ENCODE measurements at regions not wholly inside any gene's neighbourhood (a gene's known extent, or its start where the extent isn't known, plus 50 kb on each side); places are given as distances from the start of the nearest gene placed in this dataset.

DNA sequence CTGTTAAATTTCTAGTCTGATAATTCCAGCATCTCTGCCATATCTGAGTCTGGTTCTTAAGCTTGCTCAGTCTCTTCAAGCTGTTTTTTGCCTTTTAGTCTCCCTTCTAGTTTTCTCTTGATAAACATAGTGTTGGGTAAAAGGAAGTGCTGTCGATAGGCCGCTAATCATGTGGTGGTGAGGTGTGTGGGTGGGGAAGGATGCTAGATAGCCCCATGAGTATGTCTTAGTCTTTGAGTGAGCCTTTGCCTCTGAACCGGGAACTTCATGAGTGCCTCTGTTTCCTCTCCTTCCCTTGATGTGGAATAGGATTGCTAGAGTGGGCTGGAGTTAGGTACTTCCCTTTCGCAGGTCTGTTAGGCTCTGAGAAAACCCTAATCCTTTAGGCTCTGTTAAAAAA is 441.8 kb downstream of the INHBA start:
- no peaks in the 10 kb centered on the region for H3K27me3 Mint-ChIP-seq
- H3K4me3 Mint-ChIP-seq, result no peak overlapping the region
- CTCF ChIA-PET, result no interaction called here
- peaks cover 2% of the 10 kb centered on the region for H3K9me3 Mint-ChIP-seq (ENCODE audit: low read depth)
- DNase-seq, result no peak
- H3K27ac Mint-ChIP-seq, result no peak overlapping the region
- H3K4me1 Mint-ChIP-seq, result peaks cover 4% of the 10 kb centered on the region
- ATAC-seq, result no peak
- H3K36me3 Mint-ChIP-seq, result no peaks in the 10 kb centered on the region

- Mint-ChIP-seq H3K4me1 (peaks cover 4% of the 10 kb centered on the region), H3K36me3 (no peaks in the 10 kb centered on the region), H3K27me3 (no peaks in the 10 kb centered on the region), H3K4me3 (no peak overlapping the region), H3K27ac (no peak overlapping the region), H3K9me3 (ENCODE audit: low read depth) (no peaks in the 10 kb centered on the region)
- DNase-seq (no peak), ATAC-seq (no peak)
- CTCF ChIA-PET, result no interaction called here
Observed at GRCh38 chr7:41257660-41258059, 445.2 kb downstream of the INHBA start.

- no peaks in the 10 kb centered on the region for H3K27me3 Mint-ChIP-seq
- H3K9me3 Mint-ChIP-seq (ENCODE audit: low read depth), result no peaks in the 10 kb centered on the region
- DNase-seq (no peak), ATAC-seq (no peak)
- no peak overlapping the region for H3K27ac Mint-ChIP-seq
- no peak overlapping the region for H3K4me3 Mint-ChIP-seq
- CTCF ChIA-PET, result no interaction called here
- no peaks in the 10 kb centered on the region for H3K36me3 Mint-ChIP-seq
- peaks cover 4% of the 10 kb centered on the region for H3K4me1 Mint-ChIP-seq
Observed at GRCh38 chr7:41256186-41256945, 446.5 kb downstream of the INHBA start.

DNA sequence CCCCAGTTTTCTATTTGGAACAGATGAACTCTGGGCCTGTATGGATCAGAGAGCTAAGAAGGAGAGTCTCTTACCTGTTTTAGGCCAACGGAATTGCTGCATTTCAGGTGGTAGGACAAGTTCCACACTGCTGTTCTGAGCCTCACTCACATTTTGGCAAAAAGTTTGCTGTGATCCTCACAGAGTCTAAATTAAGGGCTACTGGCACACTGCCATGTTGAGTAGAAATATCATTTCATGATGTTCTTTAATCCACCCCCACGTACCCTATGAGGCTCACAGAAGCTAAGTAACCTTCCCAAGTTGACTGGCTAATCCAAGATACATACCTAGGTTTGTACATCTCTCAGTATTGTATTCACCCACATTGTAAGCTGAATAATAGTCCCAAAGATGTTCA is 447.2 kb downstream of the INHBA start:
- DNase-seq (no peak), ATAC-seq (no peak)
- CTCF ChIA-PET, result no interaction called here
- Mint-ChIP-seq H3K9me3 (ENCODE audit: low read depth) (peaks cover under 1% of the 10 kb centered on the region), H3K4me1 (peaks cover 4% of the 10 kb centered on the region), H3K4me3 (no peak overlapping the region), H3K36me3 (no peaks in the 10 kb centered on the region), H3K27ac (no peak overlapping the region), H3K27me3 (no peaks in the 10 kb centered on the region)

GRCh38 chr7:41255113-41255512 is 447.8 kb downstream of the INHBA start:
- no peaks in the 10 kb centered on the region for H3K36me3 Mint-ChIP-seq
- no peak for ATAC-seq
- H3K4me3 Mint-ChIP-seq, result no peak overlapping the region
- H3K4me1 Mint-ChIP-seq, result peaks cover 4% of the 10 kb centered on the region
- peaks cover 3% of the 10 kb centered on the region for H3K9me3 Mint-ChIP-seq (ENCODE audit: low read depth)
- H3K27me3 Mint-ChIP-seq, result no peaks in the 10 kb centered on the region
- no peak for DNase-seq
- H3K27ac Mint-ChIP-seq, result no peak overlapping the region
- CTCF ChIA-PET, result no interaction called here

DNA sequence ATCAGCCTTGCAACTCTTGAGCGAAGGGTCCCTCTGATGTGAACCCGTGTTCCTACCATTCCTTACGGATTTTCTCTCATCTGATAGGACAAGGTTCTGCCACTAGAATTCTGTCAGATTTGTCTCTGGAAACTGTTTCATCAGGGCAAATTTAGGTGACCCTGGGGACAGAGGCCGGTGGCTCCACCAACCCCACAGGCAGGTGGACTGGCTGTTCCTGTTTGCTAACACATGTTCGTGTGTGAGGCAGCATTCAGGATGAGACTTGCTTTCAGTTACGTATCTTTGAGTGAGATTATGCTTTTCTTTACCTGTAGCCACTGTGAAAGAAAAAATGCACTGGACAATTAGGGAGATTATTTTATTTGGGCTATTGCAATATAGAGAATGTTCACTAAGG is 449.9 kb downstream of the INHBA start:
- peaks cover 4% of the 10 kb centered on the region for H3K4me1 Mint-ChIP-seq
- no peak for ATAC-seq
- no peak overlapping the region for H3K27ac Mint-ChIP-seq
- peaks cover 6% of the 10 kb centered on the region for H3K9me3 Mint-ChIP-seq (ENCODE audit: low read depth)
- no peak for DNase-seq
- CTCF ChIA-PET, result no interaction called here
- H3K4me3 Mint-ChIP-seq, result no peak overlapping the region
- no peaks in the 10 kb centered on the region for H3K27me3 Mint-ChIP-seq
- no peaks in the 10 kb centered on the region for H3K36me3 Mint-ChIP-seq

DNA sequence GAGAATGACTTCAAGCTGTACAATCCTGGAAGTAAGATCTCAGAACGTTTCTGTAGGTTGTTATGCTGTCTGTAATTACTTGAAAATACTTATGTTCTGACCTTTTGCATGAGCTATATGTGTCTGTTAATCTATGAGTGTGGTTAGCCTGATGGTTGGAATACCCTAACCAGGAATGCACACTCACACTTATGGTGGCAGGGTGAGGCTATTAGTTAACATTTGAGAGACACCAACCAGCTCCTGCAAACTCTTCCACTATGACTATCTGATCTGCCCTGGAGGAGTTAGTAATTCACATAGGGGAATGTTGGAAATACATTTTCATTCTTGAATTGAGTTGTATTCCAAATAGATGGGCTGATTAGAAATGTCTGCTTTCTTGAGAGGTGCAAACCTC is 450.3 kb downstream of the INHBA start:
- H3K4me3 Mint-ChIP-seq, result no peak overlapping the region
- peaks cover under 1% of the 10 kb centered on the region for H3K4me1 Mint-ChIP-seq
- no peak for DNase-seq
- H3K27ac Mint-ChIP-seq, result no peak overlapping the region
- H3K27me3 Mint-ChIP-seq, result no peaks in the 10 kb centered on the region
- CTCF ChIA-PET, result no interaction called here
- ATAC-seq, result no peak
- peaks cover 6% of the 10 kb centered on the region for H3K9me3 Mint-ChIP-seq (ENCODE audit: low read depth)
- H3K36me3 Mint-ChIP-seq, result no peaks in the 10 kb centered on the region

GRCh38 chr7:41247143-41247865 is 455.6 kb downstream of the INHBA start:
- H3K9me3 Mint-ChIP-seq (ENCODE audit: low read depth), result peaks cover 8% of the 10 kb centered on the region
- H3K4me3 Mint-ChIP-seq, result no peak overlapping the region
- DNase-seq (no peak), ATAC-seq (no peak)
- H3K27ac Mint-ChIP-seq, result no peak overlapping the region
- no peaks in the 10 kb centered on the region for H3K4me1 Mint-ChIP-seq
- CTCF ChIA-PET, result no interaction called here
- no peaks in the 10 kb centered on the region for H3K36me3 Mint-ChIP-seq
- H3K27me3 Mint-ChIP-seq, result no peaks in the 10 kb centered on the region

DNA sequence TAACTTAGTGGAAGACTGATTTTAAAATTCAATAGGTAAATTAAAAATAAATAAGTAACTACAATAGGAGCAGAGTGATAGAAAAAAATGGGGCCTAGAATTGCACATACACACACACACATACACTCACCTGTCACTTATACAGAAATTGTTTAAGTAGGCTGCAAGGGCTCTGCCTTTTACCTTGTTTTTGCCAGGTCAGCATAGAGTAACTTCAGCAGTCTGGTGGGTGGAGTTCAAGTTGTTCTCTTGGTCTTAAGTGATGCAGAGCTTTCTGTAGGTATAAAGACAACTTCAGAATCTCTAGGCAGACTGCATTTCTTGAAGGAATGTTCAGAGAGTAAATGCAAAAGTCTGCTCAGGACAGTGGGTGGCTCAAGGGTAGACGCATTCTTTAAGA is 457.0 kb downstream of the INHBA start:
- H3K27ac Mint-ChIP-seq, result no peak overlapping the region
- H3K4me1 Mint-ChIP-seq, result no peaks in the 10 kb centered on the region
- H3K27me3 Mint-ChIP-seq, result no peaks in the 10 kb centered on the region
- no peak overlapping the region for H3K4me3 Mint-ChIP-seq
- CTCF ChIA-PET, result no interaction called here
- H3K36me3 Mint-ChIP-seq, result no peaks in the 10 kb centered on the region
- DNase-seq (no peak), ATAC-seq (no peak)
- H3K9me3 Mint-ChIP-seq (ENCODE audit: low read depth), result peaks cover 11% of the 10 kb centered on the region

- Mint-ChIP-seq H3K4me3 (no peak overlapping the region), H3K36me3 (no peaks in the 10 kb centered on the region), H3K4me1 (no peaks in the 10 kb centered on the region), H3K27me3 (no peaks in the 10 kb centered on the region), H3K27ac (no peak overlapping the region), H3K9me3 (ENCODE audit: low read depth) (peaks cover 8% of the 10 kb centered on the region)
- CTCF ChIA-PET, result no interaction called here
- ATAC-seq, result no peak
- no peak for DNase-seq
Observed at GRCh38 chr7:41244246-41244645, 458.6 kb downstream of the INHBA start.

DNA sequence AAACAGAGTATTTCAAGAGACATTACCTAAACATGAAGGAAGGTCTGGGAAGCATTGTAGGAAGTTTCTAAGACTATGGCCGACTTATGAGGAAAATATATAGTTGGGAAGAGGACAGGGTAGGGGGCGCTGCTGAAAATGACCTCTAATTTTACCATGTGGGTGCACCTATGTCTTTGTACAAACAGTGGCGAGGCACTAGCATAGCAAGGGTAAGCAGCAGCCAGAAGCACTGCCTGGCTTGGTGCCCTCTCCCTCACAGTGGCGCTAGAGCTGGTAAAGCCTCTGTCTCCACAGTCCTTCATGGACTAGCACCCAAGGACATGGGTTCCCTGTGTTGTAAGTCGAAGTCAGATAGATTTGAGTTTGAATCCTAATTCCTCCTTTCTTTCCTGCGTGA is 461.2 kb downstream of the INHBA start:
- ATAC-seq (no peak), DNase-seq (no peak)
- Mint-ChIP-seq H3K27ac (no peak overlapping the region), H3K27me3 (no peaks in the 10 kb centered on the region), H3K36me3 (no peaks in the 10 kb centered on the region), H3K4me1 (no peaks in the 10 kb centered on the region), H3K9me3 (ENCODE audit: low read depth) (peaks cover 11% of the 10 kb centered on the region), H3K4me3 (no peak overlapping the region)
- CTCF ChIA-PET, result no interaction called here

GRCh38 chr7:41239596-41239995 is 463.3 kb downstream of the INHBA start:
- CTCF ChIA-PET, result no interaction called here
- H3K4me1 Mint-ChIP-seq, result no peaks in the 10 kb centered on the region
- no peaks in the 10 kb centered on the region for H3K36me3 Mint-ChIP-seq
- no peak overlapping the region for H3K27ac Mint-ChIP-seq
- no peak for DNase-seq
- no peak overlapping the region for H3K4me3 Mint-ChIP-seq
- H3K9me3 Mint-ChIP-seq (ENCODE audit: low read depth), result peaks cover 11% of the 10 kb centered on the region
- no peak for ATAC-seq
- H3K27me3 Mint-ChIP-seq, result no peaks in the 10 kb centered on the region

DNA sequence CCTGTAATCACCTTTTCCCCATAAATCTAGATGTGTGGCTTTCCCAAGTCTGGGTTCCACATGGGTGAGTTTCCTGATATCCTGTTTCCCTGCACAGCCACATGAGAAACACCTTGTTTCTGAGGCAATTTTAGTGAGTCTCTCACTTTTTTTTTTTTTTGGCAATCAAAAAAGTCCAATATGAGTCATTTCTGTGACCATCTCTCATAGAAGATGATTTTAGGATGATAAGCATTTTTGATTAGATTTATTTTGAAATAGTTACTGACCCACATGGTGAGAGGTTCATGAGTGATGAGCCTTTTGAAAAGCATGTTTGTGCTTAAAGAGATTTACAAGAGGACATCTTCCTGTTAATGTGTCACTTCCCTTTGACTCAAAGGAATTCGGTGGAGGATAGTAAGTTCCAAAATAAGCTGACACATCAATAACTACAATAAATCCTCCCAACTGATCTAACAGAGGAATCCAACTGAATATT is 464.0 kb downstream of the INHBA start:
- Mint-ChIP-seq H3K4me1 (no peaks in the 10 kb centered on the region), H3K4me3 (no peak overlapping the region), H3K36me3 (no peaks in the 10 kb centered on the region), H3K27ac (no peak overlapping the region), H3K27me3 (no peaks in the 10 kb centered on the region), H3K9me3 (ENCODE audit: low read depth) (peaks cover 9% of the 10 kb centered on the region)
- no peak for ATAC-seq
- CTCF ChIA-PET, result no interaction called here
- DNase-seq, result no peak

DNA sequence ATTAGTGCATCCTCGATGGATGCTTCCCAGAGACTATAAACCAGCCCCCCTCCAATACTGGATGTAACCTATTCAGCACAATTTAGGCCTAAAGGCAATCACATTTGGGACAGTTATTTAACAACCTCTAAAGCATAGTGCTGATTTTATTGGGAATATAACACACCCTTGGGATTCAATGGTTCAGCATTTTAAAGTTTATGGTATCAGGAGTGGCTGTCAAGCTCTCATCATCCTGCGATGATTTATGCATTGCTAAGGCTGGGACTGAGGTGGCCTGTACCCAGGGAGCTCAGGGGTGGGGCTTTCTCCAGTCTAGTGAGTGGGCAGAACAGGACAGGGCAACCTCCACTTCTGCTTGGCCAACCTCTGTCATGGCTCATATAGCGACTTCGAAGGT is 464.9 kb downstream of the INHBA start:
- DNase-seq, result no peak
- no peak overlapping the region for H3K27ac Mint-ChIP-seq
- no peaks in the 10 kb centered on the region for H3K27me3 Mint-ChIP-seq
- H3K4me3 Mint-ChIP-seq, result no peak overlapping the region
- H3K4me1 Mint-ChIP-seq, result no peaks in the 10 kb centered on the region
- no peak for ATAC-seq
- H3K36me3 Mint-ChIP-seq, result no peaks in the 10 kb centered on the region
- CTCF ChIA-PET, result no interaction called here
- H3K9me3 Mint-ChIP-seq (ENCODE audit: low read depth), result peaks cover 9% of the 10 kb centered on the region

All from activated CD8-positive, alpha-beta memory T cell treated with anti-CD3 and anti-CD28 coated beads, Interleukin-2, amount 10 ng/mL, durations not matched to agents 7 days and 5 days (primary cell).